DOHH2 (cell line): ENCODE measurements at regions not wholly inside any gene's neighbourhood (a gene's known extent, or its start where the extent isn't known, plus 50 kb on each side); places are given as distances from the start of the nearest gene placed in this dataset.

Experiments
- EZH2phosphoT487 ChIP-seq: fragments of 200-600 bp; sonication (generic); IDR thresholded peaks from 2 replicates; pipeline ENCODE4 v1.6.1; 2017; ENCODE audit warnings: borderline replicate concordance, mild to moderate bottlenecking, antibody characterized with exemption, low read length, moderate library complexity, mixed read lengths
- TF ChIP-seq, protein P1 (sequence below): fragments of 200-600 bp; sonication (generic); IDR thresholded peaks from one replicate; pipeline ENCODE4 v1.5.1; 2014; ENCODE audit warnings: antibody characterized with exemption, mild to moderate bottlenecking, low read depth, low read length; ENCODE audit not compliant: poor library complexity, severe bottlenecking

DNA sequence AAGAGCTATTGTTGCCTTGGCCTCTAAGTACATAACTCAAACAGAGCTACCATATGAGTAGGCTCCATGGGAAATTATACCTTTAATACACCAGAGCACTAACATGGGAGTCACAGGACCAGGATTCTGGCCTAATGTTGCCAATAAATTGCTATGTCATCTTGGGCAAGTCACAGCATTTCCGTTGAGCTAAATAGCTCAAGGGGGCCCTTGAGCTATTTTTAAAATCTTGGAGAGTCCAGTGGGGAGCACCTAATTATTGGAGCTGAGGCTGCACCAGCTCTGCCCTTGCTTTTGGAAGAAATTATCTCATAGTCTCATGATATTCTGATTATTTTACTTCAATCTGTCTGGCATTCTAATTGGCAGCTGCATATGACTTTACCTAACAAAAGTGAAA, 350.8 kb downstream of the ENC1 start:
- TF ChIP-seq, protein P1, sequence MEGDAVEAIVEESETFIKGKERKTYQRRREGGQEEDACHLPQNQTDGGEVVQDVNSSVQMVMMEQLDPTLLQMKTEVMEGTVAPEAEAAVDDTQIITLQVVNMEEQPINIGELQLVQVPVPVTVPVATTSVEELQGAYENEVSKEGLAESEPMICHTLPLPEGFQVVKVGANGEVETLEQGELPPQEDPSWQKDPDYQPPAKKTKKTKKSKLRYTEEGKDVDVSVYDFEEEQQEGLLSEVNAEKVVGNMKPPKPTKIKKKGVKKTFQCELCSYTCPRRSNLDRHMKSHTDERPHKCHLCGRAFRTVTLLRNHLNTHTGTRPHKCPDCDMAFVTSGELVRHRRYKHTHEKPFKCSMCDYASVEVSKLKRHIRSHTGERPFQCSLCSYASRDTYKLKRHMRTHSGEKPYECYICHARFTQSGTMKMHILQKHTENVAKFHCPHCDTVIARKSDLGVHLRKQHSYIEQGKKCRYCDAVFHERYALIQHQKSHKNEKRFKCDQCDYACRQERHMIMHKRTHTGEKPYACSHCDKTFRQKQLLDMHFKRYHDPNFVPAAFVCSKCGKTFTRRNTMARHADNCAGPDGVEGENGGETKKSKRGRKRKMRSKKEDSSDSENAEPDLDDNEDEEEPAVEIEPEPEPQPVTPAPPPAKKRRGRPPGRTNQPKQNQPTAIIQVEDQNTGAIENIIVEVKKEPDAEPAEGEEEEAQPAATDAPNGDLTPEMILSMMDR: no peak
- TF ChIP-seq EZH2phosphoT487: no peak
